ENCODE measurements at regions not wholly inside any gene's neighbourhood (a gene's known extent, or its start where the extent isn't known, plus 50 kb on each side); places are given as distances from the start of the nearest gene placed in this dataset.
"Not testable (repeated sequence)": the region's sequence is repeated elsewhere in the genome, so short reads cannot be mapped to it uniquely, and the experiment has no call there.

GRCh38 chr3:170662986-170663385, 77.1 kb upstream of the SLC7A14 start:
- TF ChIP-seq, protein P1, sequence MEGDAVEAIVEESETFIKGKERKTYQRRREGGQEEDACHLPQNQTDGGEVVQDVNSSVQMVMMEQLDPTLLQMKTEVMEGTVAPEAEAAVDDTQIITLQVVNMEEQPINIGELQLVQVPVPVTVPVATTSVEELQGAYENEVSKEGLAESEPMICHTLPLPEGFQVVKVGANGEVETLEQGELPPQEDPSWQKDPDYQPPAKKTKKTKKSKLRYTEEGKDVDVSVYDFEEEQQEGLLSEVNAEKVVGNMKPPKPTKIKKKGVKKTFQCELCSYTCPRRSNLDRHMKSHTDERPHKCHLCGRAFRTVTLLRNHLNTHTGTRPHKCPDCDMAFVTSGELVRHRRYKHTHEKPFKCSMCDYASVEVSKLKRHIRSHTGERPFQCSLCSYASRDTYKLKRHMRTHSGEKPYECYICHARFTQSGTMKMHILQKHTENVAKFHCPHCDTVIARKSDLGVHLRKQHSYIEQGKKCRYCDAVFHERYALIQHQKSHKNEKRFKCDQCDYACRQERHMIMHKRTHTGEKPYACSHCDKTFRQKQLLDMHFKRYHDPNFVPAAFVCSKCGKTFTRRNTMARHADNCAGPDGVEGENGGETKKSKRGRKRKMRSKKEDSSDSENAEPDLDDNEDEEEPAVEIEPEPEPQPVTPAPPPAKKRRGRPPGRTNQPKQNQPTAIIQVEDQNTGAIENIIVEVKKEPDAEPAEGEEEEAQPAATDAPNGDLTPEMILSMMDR (IDR thresholded peaks at IDR 0.05; ENCODE audit: low read length) = not testable (repeated sequence)
- TF ChIP-seq EZH2 (optimal IDR thresholded peaks at IDR 0.05; ENCODE audit: low read depth, low read length) = not testable (repeated sequence)

Data from MM.1S (cell line).